SK-N-SH (cell line): ENCODE measurements at regions not wholly inside any gene's neighbourhood (a gene's known extent, or its start where the extent isn't known, plus 50 kb on each side); places are given as distances from the start of the nearest gene placed in this dataset.

Experiments
- CTCF ChIP-seq: fragments of 200-600 bp; sonication (generic); IDR thresholded peaks from 2 replicates; pipeline ENCODE4 v1.6.1; 2017; ENCODE audit warnings: antibody characterized with exemption, mild to moderate bottlenecking, moderate library complexity
- JUND ChIP-seq: IDR thresholded peaks from 2 replicates; pipeline ENCODE4 v1.4.0; 2012
- MAX ChIP-seq: IDR thresholded peaks from 2 replicates; pipeline ENCODE4 v1.4.0; 2012; ENCODE audit warnings: low read depth
- NFIC ChIP-seq: IDR thresholded peaks from 2 replicates; pipeline ENCODE4 v1.4.0; 2012; ENCODE audit warnings: borderline replicate concordance
- POLR2AphosphoS5 ChIP-seq: IDR thresholded peaks from 2 replicates; pipeline ENCODE4 v1.6.1; 2012; ENCODE audit warnings: low read depth, low read length
- RAD21 ChIP-seq: IDR thresholded peaks from 2 replicates; pipeline ENCODE4 v1.6.1; 2012; ENCODE audit warnings: mild to moderate bottlenecking, low read length
- REST ChIP-seq: IDR thresholded peaks from 2 replicates; pipeline ENCODE4 v1.6.1; 2012; ENCODE audit warnings: mild to moderate bottlenecking, low read depth, low read length, moderate library complexity
- RXRA ChIP-seq: IDR thresholded peaks from 2 replicates; pipeline ENCODE4 v1.4.0; 2012; ENCODE audit warnings: low read depth, mild to moderate bottlenecking, borderline replicate concordance
- SIN3A ChIP-seq: IDR thresholded peaks from 2 replicates; pipeline ENCODE4 v1.6.1; 2012; ENCODE audit warnings: low read depth, mild to moderate bottlenecking, low read length, moderate library complexity, borderline replicate concordance
- TAF1 ChIP-seq: IDR thresholded peaks from 2 replicates; pipeline ENCODE4 v1.6.1; 2012; ENCODE audit warnings: low read depth, mild to moderate bottlenecking, low read length, moderate library complexity, borderline replicate concordance
- TEAD4 ChIP-seq: IDR thresholded peaks from 2 replicates; pipeline ENCODE4 v1.4.0; 2012; ENCODE audit warnings: mild to moderate bottlenecking, borderline replicate concordance; ENCODE audit not compliant: insufficient read depth
- USF1 ChIP-seq: IDR thresholded peaks from 2 replicates; pipeline ENCODE4 v1.4.0; 2012; ENCODE audit warnings: low read depth, borderline replicate concordance

- TF ChIP-seq CTCF (no peak), POLR2AphosphoS5 (no peak), REST (no peak), NFIC (no peak), TEAD4 (no peak), MAX (no peak), TAF1 (no peak), SIN3A (no peak), RAD21 (no peak), USF1 (no peak), JUND (no peak), RXRA (no peak)
Measured at GRCh38 chr14:83583201-83583600, 1946.7 kb upstream of the FLRT2 start.
